GM10248 (cell line): ENCODE measurements at regions not wholly inside any gene's neighbourhood (a gene's known extent, or its start where the extent isn't known, plus 50 kb on each side); places are given as distances from the start of the nearest gene placed in this dataset.

ENCODE experiments used
- CTCF ChIA-PET: fragments of 300-600 bp; sonication (Branson Sonifier 250); formaldehyde crosslinking; extraction: SDS; loops from one replicate; lab custom pipeline; 2021; ENCODE audit warnings: antibody characterized with exemption; lab: Yijun Ruan, JAX
- POLR2A ChIA-PET: fragments of 350-650 bp; sonication (Branson Sonifier 250); formaldehyde crosslinking; extraction: SDS; loops from one replicate; lab custom pipeline; 2020; ENCODE audit warnings: antibody characterized with exemption; lab: Yijun Ruan, JAX
- DNase-seq: peaks from one replicate; pipeline ENCODE4 v3.0.0; 2012; ENCODE audit errors: extremely low spot score
- CTCF ChIP-seq: IDR thresholded peaks from 2 replicates; pipeline ENCODE4 v1.5.1; 2012; ENCODE audit warnings: mild to moderate bottlenecking, low read depth; ENCODE audit errors: extremely low read depth, missing control alignments, control extremely low read depth

DNA sequence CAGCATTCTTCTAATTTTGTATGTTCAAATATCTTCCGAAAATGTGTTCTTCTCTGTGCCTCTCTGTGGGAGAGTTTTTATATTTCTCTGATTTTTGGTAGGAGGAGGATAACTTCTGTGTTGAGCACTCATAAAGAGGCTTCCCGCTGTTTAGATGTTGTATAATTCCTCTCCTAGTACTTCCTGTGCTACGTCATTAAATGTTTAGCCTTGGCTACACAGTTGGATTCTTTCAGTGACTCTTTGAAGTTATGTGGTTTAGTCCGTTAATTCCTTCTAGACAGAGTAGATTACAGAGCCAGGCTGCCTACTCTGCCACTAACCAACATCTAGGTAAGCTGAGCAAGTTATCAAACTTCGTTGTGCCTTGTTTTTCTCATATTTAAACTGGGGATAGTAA is 302.6 kb downstream of the OSTF1 start:
- TF ChIP-seq CTCF = no peak
- no peak for DNase-seq
- POLR2A ChIA-PET = no interaction called here
- CTCF ChIA-PET = no interaction called here

DNA sequence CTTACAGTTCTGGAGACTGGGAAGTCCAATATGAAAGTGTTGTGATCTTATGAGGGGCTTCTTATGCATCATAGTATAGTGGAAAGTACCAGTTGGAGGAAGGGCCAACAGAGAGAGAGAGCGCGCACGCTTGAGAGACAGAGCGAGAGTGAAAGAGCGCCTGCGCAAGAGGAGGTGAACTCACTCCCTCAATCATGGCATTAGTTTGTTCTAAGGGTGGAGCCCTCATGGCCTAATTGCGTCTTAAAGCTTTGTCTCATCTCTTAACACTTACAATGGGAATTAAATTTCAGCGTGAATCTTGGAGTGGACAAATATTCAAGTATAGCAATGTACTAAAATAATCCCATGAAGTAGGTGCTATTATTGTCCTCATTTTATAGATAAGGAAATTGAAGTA is 303.2 kb downstream of the OSTF1 start:
- no peak for TF ChIP-seq CTCF
- DNase-seq = no peak
- CTCF ChIA-PET = interaction anchor here (0.9 to 1.9 kb wide), 2 partner anchors 23 to 56 kb away, joined by 3 to 4 read pairs; no protein-coding TSS in a partner anchor
- POLR2A ChIA-PET = no interaction called here

GRCh38 chr9:75395336-75395735 is 307.0 kb downstream of the OSTF1 start:
- no peak for TF ChIP-seq CTCF
- ChIA-PET CTCF (no interaction called here), POLR2A (no interaction called here)
- no peak for DNase-seq

DNA sequence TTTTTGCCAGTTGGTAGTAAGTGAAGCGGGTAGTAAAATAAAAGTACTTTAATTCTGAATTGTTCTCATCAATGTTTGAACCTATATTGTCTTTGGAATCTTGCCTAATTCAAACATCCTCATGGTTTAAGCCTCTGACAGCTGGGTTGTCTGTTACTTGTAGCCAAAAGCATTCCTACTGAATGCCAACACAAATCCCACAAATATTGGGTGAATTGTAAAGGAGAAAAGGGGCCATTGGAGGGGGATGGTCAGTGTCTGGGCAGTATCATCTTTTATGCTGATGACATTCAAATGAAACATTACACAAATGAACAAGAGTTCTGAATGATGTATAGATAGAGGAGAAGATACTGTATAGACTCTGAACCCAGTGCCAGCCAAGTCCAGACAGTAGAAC is 309.5 kb downstream of the OSTF1 start:
- POLR2A ChIA-PET = no interaction called here
- TF ChIP-seq CTCF = no peak

DNA sequence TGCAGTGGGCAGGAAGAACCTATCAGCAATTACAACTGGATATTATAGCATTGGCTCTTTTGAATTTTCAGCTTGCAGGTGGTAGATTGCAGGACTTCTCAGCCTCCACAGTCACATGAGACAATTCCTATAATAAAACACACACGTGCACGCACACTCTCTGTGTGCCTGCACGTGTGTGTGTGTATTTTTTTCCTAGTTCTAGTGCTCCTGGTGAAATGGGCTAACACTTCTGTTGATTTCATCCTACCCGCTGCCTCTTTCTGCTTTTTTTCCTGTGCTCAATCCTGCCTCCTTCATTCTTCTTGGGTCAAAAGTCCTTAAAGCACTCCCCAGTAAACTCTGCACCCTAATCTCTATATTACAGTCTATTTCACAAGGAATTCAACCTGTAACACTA is 320.1 kb downstream of the OSTF1 start:
- DNase-seq = no peak
- POLR2A ChIA-PET = no interaction called here
- no peak for TF ChIP-seq CTCF
- CTCF ChIA-PET = no interaction called here

More for the DNA sequence above, 309.5 kb downstream of the OSTF1 start:
- CTCF ChIA-PET = no interaction called here
- DNase-seq = no peak

DNA sequence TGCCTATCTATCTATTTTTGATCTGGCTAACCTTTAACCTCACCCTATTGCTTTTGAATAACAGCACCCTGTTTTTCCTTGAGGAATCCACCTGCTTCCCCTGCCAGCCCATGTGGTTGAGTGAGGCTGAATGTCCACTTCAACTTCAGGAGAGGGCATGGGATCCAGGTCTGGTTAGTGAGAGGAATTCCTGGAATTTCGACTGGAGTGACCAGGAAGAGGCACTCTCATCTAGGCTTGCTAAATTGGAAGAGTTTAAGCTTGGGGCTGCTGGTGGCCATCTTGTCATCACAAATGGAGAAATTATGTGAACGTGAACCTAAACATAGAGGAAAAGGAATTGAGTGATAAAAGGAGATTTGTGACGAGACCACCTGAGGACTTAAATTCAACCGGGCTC is 322.1 kb downstream of the OSTF1 start:
- no peak for TF ChIP-seq CTCF
- POLR2A ChIA-PET = no interaction called here
- CTCF ChIA-PET = no interaction called here
- no peak for DNase-seq
